Natural killer cell (primary cell): ENCODE measurements at regions not wholly inside any gene's neighbourhood (a gene's known extent, or its start where the extent isn't known, plus 50 kb on each side); places are given as distances from the start of the nearest gene placed in this dataset.

Source experiments
- ATAC-seq, 3 donors: fragments of 150-1000 bp in 2 of 3; fragments of 200-7000 bp in 1 of 3; cut with Tn5 transposase; 1 replicate in 1 of 3; 2 replicates in 2 of 3; pipeline ENCODE4 v1.10.0; 2021; ENCODE audit warnings: mild to moderate bottlenecking in 2 of 3, moderate library complexity in 2 of 3
- DNase-seq, 2 donors: peaks; one replicate each; pipeline versions ENCODE4 v3.0.0 to v3.0.0-alpha.2; 2013 to 2021; ENCODE audit warnings: mixed read lengths in 1 of 2
- H3K27ac ChIP-seq: one replicate; pipeline ENCODE4 v1.5.1; 2013; ENCODE audit warnings: mild to moderate bottlenecking, low read length
- H3K27me3 ChIP-seq: one replicate; pipeline ENCODE4 v1.6.1; 2013; ENCODE audit warnings: low read length; ENCODE audit not compliant: control insufficient read depth, insufficient read depth
- H3K36me3 ChIP-seq: one replicate; pipeline ENCODE4 v1.6.1; 2013; ENCODE audit warnings: low read length; ENCODE audit not compliant: control insufficient read depth, insufficient read depth
- H3K4me1 ChIP-seq: one replicate; pipeline ENCODE4 v1.6.1; 2013; ENCODE audit warnings: low read length; ENCODE audit not compliant: control insufficient read depth, insufficient read depth
- H3K4me3 ChIP-seq: one replicate; pipeline ENCODE4 v1.5.1; 2013; ENCODE audit warnings: low read length
- H3K9me3 ChIP-seq: one replicate; pipeline ENCODE4 v1.6.1; 2013; ENCODE audit warnings: low read length; ENCODE audit not compliant: control insufficient read depth, insufficient read depth
- H3K27ac Mint-ChIP-seq, 2 donors: one replicate each; pipeline ENCODE4 v1.8.0; 2022; ENCODE audit warnings: mild to moderate bottlenecking in 2 of 2, mixed read lengths in 2 of 2, moderate library complexity in 1 of 2
- H3K27me3 Mint-ChIP-seq, 2 donors: one replicate each; pipeline ENCODE4 v1.8.0; 2022; ENCODE audit warnings: low read depth in 2 of 2, mixed read lengths in 2 of 2
- H3K36me3 Mint-ChIP-seq: one replicate; pipeline ENCODE4 v1.8.0; 2022; ENCODE audit warnings: mixed read lengths
- H3K4me1 Mint-ChIP-seq, 2 donors: one replicate each; pipeline ENCODE4 v1.8.0; 2022; ENCODE audit warnings: mixed read lengths in 2 of 2
- H3K4me3 Mint-ChIP-seq: one replicate; pipeline ENCODE4 v1.8.0; 2022; ENCODE audit warnings: mild to moderate bottlenecking, moderate library complexity, mixed read lengths
- H3K9me3 Mint-ChIP-seq, 2 donors: one replicate each; pipeline ENCODE4 v1.8.0; 2022; ENCODE audit warnings: mixed read lengths in 2 of 2
- CTCF ChIP-seq: fragments of 200-600 bp; IDR thresholded peaks from one replicate; pipeline ENCODE4 v1.8.0; 2022; ENCODE audit warnings: antibody characterized with exemption
- WGBS: methylation state at CpG from one replicate; pipeline ENCODE4 v1.1.7; 2013; ENCODE audit warnings: missing lambda C conversion rate; ENCODE audit not compliant: insufficient coverage; 5-methylcytosine and 5-hydroxymethylcytosine counted together
- intact Hi-C: fragments of 100-400 bp; cut with micrococcal nuclease; formaldehyde crosslinking; loops from one replicate; pipeline ENCODE4 v1.14.2; 2022

- H3K36me3 Mint-ChIP-seq: no peaks in the 10 kb centered on the region
- H3K27me3 Mint-ChIP-seq: no peaks in the 10 kb centered on the region
- Histone ChIP-seq H3K4me3 (no peak overlapping the region), H3K36me3 (no peaks in the 10 kb centered on the region), H3K9me3 (no peaks in the 10 kb centered on the region), H3K4me1 (no peaks in the 10 kb centered on the region), H3K27ac (no peak overlapping the region), H3K27me3 (peaks cover 2% of the 10 kb centered on the region)
- H3K9me3 Mint-ChIP-seq: no peaks in the 10 kb centered on the region
- WGBS: 93% methylated on average over 8 of the region's 8 CpGs
- no peak overlapping the region for H3K27ac Mint-ChIP-seq
- intact Hi-C loops: no loop called here
- H3K4me1 Mint-ChIP-seq: no peaks in the 10 kb centered on the region
- ATAC-seq: no peak
- DNase-seq: no peak
- no peak for TF ChIP-seq CTCF
- no peak overlapping the region for H3K4me3 Mint-ChIP-seq
Observed at GRCh38 chr18:6561862-6562291, 147.2 kb upstream of the L3MBTL4 start.

- no peak overlapping the region for H3K27ac Mint-ChIP-seq
- DNase-seq (no peak), ATAC-seq (no peak)
- Histone ChIP-seq H3K27me3 (peaks cover 2% of the 10 kb centered on the region), H3K27ac (no peak overlapping the region), H3K4me1 (no peaks in the 10 kb centered on the region), H3K9me3 (no peaks in the 10 kb centered on the region), H3K36me3 (no peaks in the 10 kb centered on the region), H3K4me3 (no peak overlapping the region)
- H3K36me3 Mint-ChIP-seq: no peaks in the 10 kb centered on the region
- H3K9me3 Mint-ChIP-seq: no peaks in the 10 kb centered on the region
- no peaks in the 10 kb centered on the region for H3K27me3 Mint-ChIP-seq
- H3K4me1 Mint-ChIP-seq: no peaks in the 10 kb centered on the region
- no CpG with 5 or more reads among the region's 1 CpG for WGBS
- TF ChIP-seq CTCF: no peak
- intact Hi-C loops: no loop called here
- H3K4me3 Mint-ChIP-seq: no peak overlapping the region
Observed at GRCh38 chr18:6563896-6564295, 149.2 kb upstream of the L3MBTL4 start.

- H3K9me3 Mint-ChIP-seq: no peaks in the 10 kb centered on the region
- no peak overlapping the region for H3K27ac Mint-ChIP-seq
- no peaks in the 10 kb centered on the region for H3K4me1 Mint-ChIP-seq
- H3K4me3 Mint-ChIP-seq: no peak overlapping the region
- no peak for DNase-seq
- no peaks in the 10 kb centered on the region for H3K36me3 ChIP-seq
- H3K4me3 ChIP-seq: no peak overlapping the region
- 91% methylated on average over 3 of the region's 4 CpGs for WGBS
- ATAC-seq: no peak
- H3K4me1 ChIP-seq: no peaks in the 10 kb centered on the region
- no peak for TF ChIP-seq CTCF
- no peaks in the 10 kb centered on the region for H3K27me3 ChIP-seq
- no peaks in the 10 kb centered on the region for H3K36me3 Mint-ChIP-seq
- no peaks in the 10 kb centered on the region for H3K9me3 ChIP-seq
- H3K27ac ChIP-seq: no peak overlapping the region
- intact Hi-C loops: no loop called here
- no peaks in the 10 kb centered on the region for H3K27me3 Mint-ChIP-seq
Observed at GRCh38 chr18:6564950-6565814, 150.5 kb upstream of the L3MBTL4 start.

GRCh38 chr18:6565815-6566081, 151.0 kb upstream of the L3MBTL4 start:
- Mint-ChIP-seq H3K4me3 (no peak overlapping the region), H3K36me3 (no peaks in the 10 kb centered on the region), H3K27ac (no peak overlapping the region), H3K27me3 (no peaks in the 10 kb centered on the region), H3K4me1 (no peaks in the 10 kb centered on the region), H3K9me3 (no peaks in the 10 kb centered on the region)
- H3K4me1 ChIP-seq: no peaks in the 10 kb centered on the region
- WGBS: 62% methylated on average over 2 of the region's 2 CpGs
- intact Hi-C loops: no loop called here
- no peak for TF ChIP-seq CTCF
- no peak overlapping the region for H3K4me3 ChIP-seq
- no peak for DNase-seq
- H3K36me3 ChIP-seq: no peaks in the 10 kb centered on the region
- ATAC-seq: no peak
- no peaks in the 10 kb centered on the region for H3K27me3 ChIP-seq
- no peaks in the 10 kb centered on the region for H3K9me3 ChIP-seq
- no peak overlapping the region for H3K27ac ChIP-seq
